ENCODE measurements at regions not wholly inside any gene's neighbourhood (a gene's known extent, or its start where the extent isn't known, plus 50 kb on each side); places are given as distances from the start of the nearest gene placed in this dataset.

DNA sequence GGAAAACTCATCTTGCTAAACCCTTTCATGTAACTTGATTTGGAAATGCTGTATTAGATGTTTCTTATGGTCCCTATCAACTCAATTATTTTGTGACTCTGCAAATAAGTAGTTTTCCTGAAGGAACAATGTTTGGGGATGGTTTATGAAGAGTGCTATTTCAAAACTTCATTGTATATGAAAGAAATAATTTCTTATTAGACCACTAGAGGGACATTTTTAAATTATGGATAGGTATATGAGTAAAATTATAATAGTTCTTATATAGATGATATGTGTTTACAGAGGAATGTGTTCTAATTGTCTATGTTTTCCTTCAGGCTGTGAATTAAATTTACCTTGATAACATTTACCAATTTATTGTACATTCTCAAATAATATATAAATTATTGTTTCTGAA lies 509.4 kb upstream of the RAG2 start:
- TF ChIP-seq, protein P1, sequence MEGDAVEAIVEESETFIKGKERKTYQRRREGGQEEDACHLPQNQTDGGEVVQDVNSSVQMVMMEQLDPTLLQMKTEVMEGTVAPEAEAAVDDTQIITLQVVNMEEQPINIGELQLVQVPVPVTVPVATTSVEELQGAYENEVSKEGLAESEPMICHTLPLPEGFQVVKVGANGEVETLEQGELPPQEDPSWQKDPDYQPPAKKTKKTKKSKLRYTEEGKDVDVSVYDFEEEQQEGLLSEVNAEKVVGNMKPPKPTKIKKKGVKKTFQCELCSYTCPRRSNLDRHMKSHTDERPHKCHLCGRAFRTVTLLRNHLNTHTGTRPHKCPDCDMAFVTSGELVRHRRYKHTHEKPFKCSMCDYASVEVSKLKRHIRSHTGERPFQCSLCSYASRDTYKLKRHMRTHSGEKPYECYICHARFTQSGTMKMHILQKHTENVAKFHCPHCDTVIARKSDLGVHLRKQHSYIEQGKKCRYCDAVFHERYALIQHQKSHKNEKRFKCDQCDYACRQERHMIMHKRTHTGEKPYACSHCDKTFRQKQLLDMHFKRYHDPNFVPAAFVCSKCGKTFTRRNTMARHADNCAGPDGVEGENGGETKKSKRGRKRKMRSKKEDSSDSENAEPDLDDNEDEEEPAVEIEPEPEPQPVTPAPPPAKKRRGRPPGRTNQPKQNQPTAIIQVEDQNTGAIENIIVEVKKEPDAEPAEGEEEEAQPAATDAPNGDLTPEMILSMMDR (IDR thresholded peaks at IDR 0.05), result no peak
- TF ChIP-seq POLR2A (IDR thresholded peaks at IDR 0.05), result no peak

All from uterus (tissue), 2 donors.